HepG2 (cell line): ENCODE measurements at regions not wholly inside any gene's neighbourhood (a gene's known extent, or its start where the extent isn't known, plus 50 kb on each side); places are given as distances from the start of the nearest gene placed in this dataset.

Experiments
- ARNTL ChIP-seq: sonication (generic); formaldehyde crosslinking; IDR thresholded peaks from 2 replicates; pipeline ENCODE4 v1.4.0; 2020; ENCODE audit warnings: mild to moderate bottlenecking, missing genetic modification reagents
- MAZ ChIP-seq, 2 experiments: sonication (generic) in 1 of 2; formaldehyde crosslinking in 1 of 2; IDR thresholded peaks; 2 replicates each; pipeline versions ENCODE4 v1.5.0 to v1.6.1; 2012 to 2020; ENCODE audit warnings: low read depth in 2 of 2, mild to moderate bottlenecking in 2 of 2, borderline replicate concordance in 1 of 2, improper control_type of control experiment in 1 of 2, low read length in 1 of 2, missing genetic modification reagents in 1 of 2, moderate library complexity in 1 of 2
- PBX3 ChIP-seq: sonication (generic); formaldehyde crosslinking; IDR thresholded peaks from 2 replicates; pipeline ENCODE4 v1.8.1; 2023; ENCODE audit warnings: missing genetic modification reagents, inconsistent platforms, borderline replicate concordance
- ZNF337 ChIP-seq: sonication (generic); formaldehyde crosslinking; IDR thresholded peaks from 2 replicates; pipeline ENCODE4 v1.5.1; 2020; ENCODE audit warnings: missing genetic modification reagents, low read depth, mild to moderate bottlenecking, borderline replicate concordance
- ZNF576 ChIP-seq: sonication (generic); formaldehyde crosslinking; IDR thresholded peaks from 2 replicates; pipeline ENCODE4 v1.4.0; 2020; ENCODE audit warnings: mild to moderate bottlenecking, missing genetic modification reagents
- ZNF609 ChIP-seq: sonication (generic); formaldehyde crosslinking; IDR thresholded peaks from 2 replicates; pipeline ENCODE4 v1.4.0; 2020; ENCODE audit warnings: mild to moderate bottlenecking, missing genetic modification reagents, borderline replicate concordance
- ZNF747 ChIP-seq: sonication (generic); formaldehyde crosslinking; IDR thresholded peaks from 2 replicates; pipeline ENCODE4 v1.8.1; 2023; ENCODE audit warnings: missing genetic modification reagents, mild to moderate bottlenecking, borderline replicate concordance

GRCh38 chr5:13250464-13251291, 693.8 kb downstream of the DNAH5 start (continued):
- no peak for TF ChIP-seq ZNF576 (CRISPR knock-in tag)
- no peak for TF ChIP-seq PBX3 (CRISPR knock-in tag)
- no peak for TF ChIP-seq ZNF747
- TF ChIP-seq ZNF337 (CRISPR knock-in tag): no peak
- no peak for TF ChIP-seq MAZ (IDR thresholded peaks at IDR 0.05; ENCODE audit: borderline replicate concordance, low read depth, low read length)
- no peak for TF ChIP-seq MAZ (CRISPR knock-in tag; IDR thresholded peaks at IDR 0.05; ENCODE audit: low read depth)
- TF ChIP-seq ZNF609 (CRISPR knock-in tag): no peak
- no peak for TF ChIP-seq ARNTL (CRISPR knock-in tag)
